ENCODE measurements at regions not wholly inside any gene's neighbourhood (a gene's known extent, or its start where the extent isn't known, plus 50 kb on each side); places are given as distances from the start of the nearest gene placed in this dataset.

DNA sequence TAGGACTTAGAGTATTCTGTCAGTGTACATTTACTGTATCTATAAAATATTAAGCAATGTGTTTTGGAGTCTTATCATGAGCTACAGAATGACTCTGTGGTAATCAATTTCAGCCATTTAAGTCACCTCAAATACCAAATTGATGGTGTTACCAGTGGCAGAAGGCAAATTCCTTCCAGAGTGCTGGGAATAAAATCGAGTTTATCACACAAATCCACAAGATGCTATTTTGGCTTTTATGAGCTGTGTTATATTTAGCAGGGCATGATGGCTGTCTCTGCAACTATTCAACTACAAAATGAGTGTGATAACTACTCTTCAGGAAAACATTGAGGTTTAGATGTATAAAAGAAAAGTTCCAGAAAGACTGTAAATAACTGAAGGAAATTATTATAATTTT is 78.2 kb downstream of the AREG start:
- ATAC-seq (no peak), DNase-seq (no peak)
- TF ChIP-seq, protein P1, sequence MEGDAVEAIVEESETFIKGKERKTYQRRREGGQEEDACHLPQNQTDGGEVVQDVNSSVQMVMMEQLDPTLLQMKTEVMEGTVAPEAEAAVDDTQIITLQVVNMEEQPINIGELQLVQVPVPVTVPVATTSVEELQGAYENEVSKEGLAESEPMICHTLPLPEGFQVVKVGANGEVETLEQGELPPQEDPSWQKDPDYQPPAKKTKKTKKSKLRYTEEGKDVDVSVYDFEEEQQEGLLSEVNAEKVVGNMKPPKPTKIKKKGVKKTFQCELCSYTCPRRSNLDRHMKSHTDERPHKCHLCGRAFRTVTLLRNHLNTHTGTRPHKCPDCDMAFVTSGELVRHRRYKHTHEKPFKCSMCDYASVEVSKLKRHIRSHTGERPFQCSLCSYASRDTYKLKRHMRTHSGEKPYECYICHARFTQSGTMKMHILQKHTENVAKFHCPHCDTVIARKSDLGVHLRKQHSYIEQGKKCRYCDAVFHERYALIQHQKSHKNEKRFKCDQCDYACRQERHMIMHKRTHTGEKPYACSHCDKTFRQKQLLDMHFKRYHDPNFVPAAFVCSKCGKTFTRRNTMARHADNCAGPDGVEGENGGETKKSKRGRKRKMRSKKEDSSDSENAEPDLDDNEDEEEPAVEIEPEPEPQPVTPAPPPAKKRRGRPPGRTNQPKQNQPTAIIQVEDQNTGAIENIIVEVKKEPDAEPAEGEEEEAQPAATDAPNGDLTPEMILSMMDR (IDR thresholded peaks at IDR 0.05), result no peak
- TF ChIP-seq POLR2A (IDR thresholded peaks at IDR 0.05), result no peak
- no peaks in the 10 kb centered on the region for H3K9me3 ChIP-seq
- H3K27ac ChIP-seq, result no peak overlapping the region
- 22 to 36% (median 33%) methylated on average over 1 of the region's 1 CpG for WGBS, 4 donors
- H3K4me3 ChIP-seq, result no peak overlapping the region
- H3K27me3 ChIP-seq, result no peaks in the 10 kb centered on the region
- intact Hi-C loops (cut with DNase I), result no loop called here
- no peaks in the 10 kb centered on the region for H3K36me3 ChIP-seq
- H3K4me1 ChIP-seq, result no peaks in the 10 kb centered on the region

DNA sequence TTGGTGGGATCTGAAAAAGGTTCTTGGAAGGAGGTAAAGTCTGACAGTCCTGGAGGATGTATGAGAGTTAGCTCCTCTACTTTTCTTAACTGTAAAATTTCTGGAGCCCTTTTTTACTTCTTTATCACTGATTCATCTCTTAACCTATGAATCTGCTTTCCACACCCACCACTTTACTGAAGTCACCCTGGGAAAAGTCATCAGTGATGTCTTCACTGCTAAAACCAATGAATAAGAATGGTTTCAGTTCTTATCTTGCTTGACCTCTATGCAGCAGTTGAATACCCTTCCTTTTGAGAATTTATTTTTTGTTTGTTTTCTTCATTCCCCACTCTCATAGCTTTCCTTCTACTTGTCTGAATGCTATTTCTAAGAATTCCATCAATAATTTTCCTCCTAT is 80.0 kb downstream of the AREG start:
- no peaks in the 10 kb centered on the region for H3K27me3 ChIP-seq
- no peaks in the 10 kb centered on the region for H3K9me3 ChIP-seq
- intact Hi-C loops (cut with DNase I), result no loop called here
- H3K4me1 ChIP-seq, result peaks cover 0 to 10% (median 5%) of the 10 kb centered on the region in 12 donors
- H3K4me3 ChIP-seq, result no peak overlapping the region
- no peak overlapping the region for H3K27ac ChIP-seq
- H3K36me3 ChIP-seq, result no peaks in the 10 kb centered on the region
- ATAC-seq, result no peak
- no peak for DNase-seq
- TF ChIP-seq, protein P1 (IDR thresholded peaks at IDR 0.05), result no peak
- no peak for TF ChIP-seq POLR2A (IDR thresholded peaks at IDR 0.05)

DNA sequence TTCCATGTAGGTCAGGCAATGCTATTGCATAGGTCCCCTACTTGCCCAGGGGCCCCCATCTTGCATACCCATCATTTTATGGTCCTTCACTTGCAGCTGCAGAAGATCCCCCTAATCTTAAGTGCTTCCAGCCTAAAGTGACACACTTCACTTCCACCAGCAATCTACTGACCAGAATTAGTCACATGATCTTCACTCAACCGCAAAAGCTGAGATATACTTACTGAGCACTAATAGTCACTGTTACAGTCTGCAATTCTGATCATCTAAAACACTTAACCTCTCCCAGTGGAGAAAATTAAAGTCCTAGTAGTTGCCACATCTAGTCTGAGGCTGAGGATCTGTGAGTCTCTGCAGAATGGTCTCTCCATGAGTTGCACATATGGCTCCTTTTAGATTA is 82.1 kb downstream of the AREG start:
- WGBS, 4 donors, result 55 to 73% (median 61%) methylated on average over 1 of the region's 1 CpG
- no peak for ATAC-seq
- H3K4me3 ChIP-seq, result no peak overlapping the region
- DNase-seq, result no peak
- H3K9me3 ChIP-seq, result no peaks in the 10 kb centered on the region
- TF ChIP-seq, protein P1 (IDR thresholded peaks at IDR 0.05), result no peak
- TF ChIP-seq POLR2A (IDR thresholded peaks at IDR 0.05), result no peak
- intact Hi-C loops (cut with DNase I), result no loop called here
- no peak overlapping the region for H3K27ac ChIP-seq
- H3K4me1 ChIP-seq, result peaks cover 0 to 10% (median 5%) of the 10 kb centered on the region in 12 donors
- H3K27me3 ChIP-seq, result no peaks in the 10 kb centered on the region
- H3K36me3 ChIP-seq, result no peaks in the 10 kb centered on the region

DNA sequence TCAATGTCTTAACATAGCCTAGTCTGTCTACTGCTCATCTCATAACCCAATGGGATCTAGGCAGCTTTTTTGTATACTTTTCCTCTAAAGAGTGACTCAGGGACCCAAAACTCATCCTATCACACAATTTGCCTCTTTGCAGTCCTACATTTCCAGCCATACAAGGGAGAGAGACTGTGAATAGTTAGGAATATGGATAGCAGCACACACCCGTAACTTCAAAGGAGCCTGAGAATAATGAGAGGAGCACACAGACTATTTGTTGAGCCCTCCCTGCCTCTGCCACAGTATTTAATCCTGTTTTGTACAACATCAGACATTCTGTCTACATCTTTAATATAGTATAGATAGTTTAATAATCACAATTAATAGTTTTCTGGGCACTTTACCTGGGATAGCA is 83.2 kb downstream of the AREG start:
- Histone ChIP-seq H3K4me3 (no peak overlapping the region), H3K27ac (no peak overlapping the region), H3K4me1 (peaks cover 0 to 10% (median 5%) of the 10 kb centered on the region in 12 donors), H3K27me3 (no peaks in the 10 kb centered on the region), H3K36me3 (no peaks in the 10 kb centered on the region), H3K9me3 (no peaks in the 10 kb centered on the region)
- TF ChIP-seq POLR2A (IDR thresholded peaks at IDR 0.05), result no peak
- TF ChIP-seq, protein P1 (IDR thresholded peaks at IDR 0.05), result no peak
- ATAC-seq (no peak), DNase-seq (no peak)
- 89 to 100% (median 95%) methylated on average over 1 of the region's 1 CpG for WGBS, 4 donors
- intact Hi-C loops (cut with DNase I), result no loop called here

Data from heart left ventricle (tissue), 16 donors.